HG02759 (cell line): ENCODE measurements at regions not wholly inside any gene's neighbourhood (a gene's known extent, or its start where the extent isn't known, plus 50 kb on each side); places are given as distances from the start of the nearest gene placed in this dataset.

Experiments used
- ATAC-seq: cut with Tn5 transposase; IDR thresholded peaks from one replicate; pipeline ENCODE4 v1.9.1; 2021; ENCODE audit warnings: mild to moderate bottlenecking, moderate library complexity; ENCODE audit not compliant: unreplicated experiment

DNA sequence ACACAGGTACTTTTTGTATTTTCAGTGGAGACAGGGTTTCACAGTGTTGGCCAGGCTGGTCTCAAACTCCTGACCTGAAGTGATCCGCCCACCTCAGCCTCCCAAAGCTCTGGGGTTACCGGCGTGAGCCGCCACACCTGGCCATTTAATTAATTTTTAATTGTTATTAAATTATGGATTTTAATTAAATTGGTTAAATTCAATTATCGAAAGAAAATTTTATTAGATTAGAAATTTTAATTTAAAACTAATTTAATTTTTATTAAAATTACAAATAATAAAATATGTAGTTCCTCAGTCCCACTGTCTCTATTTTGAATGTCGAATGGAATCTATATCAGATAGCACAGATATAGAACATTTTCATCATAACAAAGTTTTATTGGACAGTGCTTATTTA is 416.5 kb downstream of the GABRG2 start:
- no peak for ATAC-seq

DNA sequence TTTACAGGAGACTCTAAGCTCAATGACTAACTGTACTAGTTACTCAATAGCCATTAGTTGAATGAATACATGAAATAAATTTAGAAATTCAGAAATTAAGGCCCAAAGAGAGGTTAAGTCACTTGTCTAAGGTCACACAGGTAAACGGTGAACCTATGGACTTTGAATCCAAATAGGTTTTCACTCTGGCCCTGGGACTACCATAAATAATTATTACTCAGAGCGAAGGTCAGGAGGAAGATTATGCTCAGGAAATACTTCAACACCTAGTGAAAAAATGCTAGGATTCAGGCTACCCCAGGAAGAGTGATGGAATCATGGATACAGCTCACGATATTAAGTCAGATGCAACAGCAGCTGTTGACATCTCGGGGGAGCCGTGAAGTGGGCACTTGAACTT is 417.4 kb downstream of the GABRG2 start:
- no peak for ATAC-seq

GRCh38 chr5:162485666-162486292 is 418.2 kb downstream of the GABRG2 start:
- no peak for ATAC-seq

DNA sequence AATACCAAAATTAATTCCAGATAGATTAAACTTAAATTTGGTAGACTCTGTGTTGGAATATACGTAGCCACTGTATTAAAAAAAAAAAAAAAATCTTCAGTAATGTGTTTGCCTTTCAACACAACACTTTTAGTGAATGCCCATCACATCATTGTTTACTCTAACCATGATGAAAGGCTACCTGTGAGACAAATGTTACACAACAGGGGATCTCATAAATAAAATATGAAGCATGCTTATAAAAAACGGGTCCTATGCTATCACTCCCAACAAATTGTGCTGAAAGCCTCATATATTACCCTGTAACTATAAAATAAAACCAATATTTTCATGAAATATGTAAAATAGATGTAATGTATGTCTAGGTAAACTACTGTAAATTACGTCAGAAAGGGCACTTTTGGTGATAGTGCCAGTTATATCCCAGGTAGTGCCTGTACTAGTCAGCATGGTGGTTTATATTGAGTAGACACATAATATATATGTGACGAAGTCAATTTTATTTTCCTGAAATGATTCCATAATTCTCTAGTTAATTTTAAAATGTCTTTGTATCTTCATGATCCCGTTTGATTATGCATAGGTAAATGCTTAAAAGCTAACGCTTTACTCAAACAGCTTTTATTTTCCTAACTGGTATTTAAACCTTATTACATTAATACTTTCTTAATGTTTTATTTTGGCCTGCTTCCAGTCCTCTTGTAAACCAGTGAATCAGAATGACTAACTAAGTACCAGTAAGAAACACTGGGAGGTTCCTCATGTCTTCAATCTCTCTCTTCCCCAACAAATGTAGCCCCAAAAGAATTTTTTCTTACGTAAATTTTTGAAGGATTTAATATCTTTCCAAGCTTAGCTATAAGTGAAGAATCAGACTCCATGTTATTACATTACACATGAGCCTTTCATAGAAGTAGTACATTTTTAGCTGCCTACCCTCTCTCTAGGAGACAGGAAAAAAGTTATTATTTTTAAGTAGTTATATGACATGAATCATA is 420.3 kb downstream of the GABRG2 start:
- no peak for ATAC-seq

GRCh38 chr5:162496100-162496808 is 428.7 kb downstream of the GABRG2 start:
- ATAC-seq = no peak

DNA sequence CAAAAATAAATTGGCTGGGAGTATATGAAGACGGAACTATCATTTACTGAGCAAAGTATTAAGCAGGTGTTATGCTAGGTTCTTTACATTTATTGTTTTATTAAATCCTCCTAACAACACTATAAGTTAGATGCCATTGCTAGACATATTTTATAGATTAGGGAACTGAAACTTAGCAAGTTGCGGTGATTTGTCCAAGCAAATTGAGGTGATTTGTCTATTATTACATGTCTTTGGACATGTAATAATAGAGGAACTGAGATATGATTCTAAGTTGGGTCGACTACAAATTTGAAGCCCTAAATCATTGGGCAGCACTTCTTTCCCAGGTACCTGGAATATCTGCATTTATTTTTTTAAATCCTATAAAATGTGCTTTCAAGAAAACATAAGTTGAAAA is 429.9 kb downstream of the GABRG2 start:
- no peak for ATAC-seq

- ATAC-seq = no peak
These were observed 435.2 kb downstream of the GABRG2 start for GRCh38 chr5:162502780-162503179.

DNA sequence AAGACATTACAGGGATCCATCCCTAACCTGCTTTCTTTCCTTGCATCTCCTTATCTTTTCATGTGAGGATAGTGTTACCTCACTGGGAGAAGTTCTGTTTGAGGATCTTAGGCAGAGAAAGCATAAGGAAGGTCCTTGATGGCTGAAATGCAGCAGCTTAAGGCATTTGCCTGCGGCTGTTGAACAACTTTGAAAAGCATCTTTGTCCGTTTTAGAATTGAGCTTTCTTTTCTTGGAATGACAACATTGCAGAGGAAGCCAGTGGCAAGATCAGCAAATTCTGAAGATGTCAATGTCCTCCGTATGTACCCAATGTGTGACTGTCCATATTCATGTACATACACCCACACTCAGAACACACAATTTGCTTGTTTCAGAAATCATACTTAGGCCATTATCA is 436.2 kb downstream of the GABRG2 start:
- no peak for ATAC-seq

GRCh38 chr5:162512935-162513565 is 445.5 kb downstream of the GABRG2 start:
- ATAC-seq = no peak

DNA sequence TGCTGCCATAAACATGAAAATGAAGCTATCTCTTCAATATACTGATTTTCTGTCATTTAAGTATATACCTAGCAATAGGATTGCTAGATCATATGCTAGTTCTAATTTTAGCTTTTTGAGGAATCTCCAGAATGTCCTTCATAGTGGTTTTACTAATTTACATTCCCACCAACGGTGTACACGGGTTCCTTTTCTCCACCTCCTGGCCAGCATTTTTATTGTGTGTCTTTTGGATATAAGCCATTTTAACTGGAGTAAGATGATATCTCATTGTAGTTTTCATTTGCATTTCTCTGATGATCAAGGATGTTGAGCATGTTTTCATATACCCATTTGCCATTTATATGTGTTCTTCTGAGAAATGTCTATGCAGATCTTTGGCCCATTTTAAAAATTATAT is 446.5 kb downstream of the GABRG2 start:
- ATAC-seq = no peak

DNA sequence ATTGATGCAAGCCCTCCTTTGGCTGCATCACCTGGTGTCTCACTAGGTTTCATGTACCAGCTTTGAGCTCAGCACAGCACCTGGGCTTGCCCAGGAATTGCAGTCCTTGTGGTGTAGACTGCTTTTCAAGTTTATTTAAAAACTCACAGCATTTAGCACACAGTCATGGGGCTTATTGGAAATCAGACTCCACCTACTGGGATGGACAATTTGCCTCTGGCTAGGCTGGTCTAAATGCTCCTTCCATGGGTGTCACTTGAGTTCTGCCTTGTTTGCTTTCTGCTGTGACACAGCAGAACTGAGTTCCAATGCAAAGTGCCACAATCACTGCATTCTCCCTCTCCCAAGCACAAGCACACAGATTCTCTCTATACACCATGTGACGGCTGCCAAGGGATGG is 453.3 kb downstream of the GABRG2 start:
- ATAC-seq = no peak

GRCh38 chr5:162529209-162529608 is 461.6 kb downstream of the GABRG2 start:
- no peak for ATAC-seq

DNA sequence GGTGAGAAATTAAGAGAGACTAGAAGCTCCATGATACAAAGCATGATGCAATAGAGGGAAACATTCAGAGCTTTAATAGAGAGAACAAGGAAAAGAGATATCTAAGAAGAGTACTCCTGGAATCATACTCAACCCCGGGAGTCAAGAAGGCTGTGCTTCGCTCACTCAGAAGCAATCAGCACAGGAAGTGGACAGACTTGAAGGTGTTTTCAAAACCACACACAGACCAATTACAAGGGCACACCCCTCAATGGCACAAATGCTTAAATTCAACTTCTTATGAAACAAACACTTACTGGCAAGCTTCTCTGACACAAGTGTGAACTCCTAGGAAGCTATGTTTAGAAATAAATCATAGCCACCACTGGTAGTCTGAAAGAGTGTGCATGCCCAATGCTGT is 462.3 kb downstream of the GABRG2 start:
- ATAC-seq = no peak

- ATAC-seq = no peak
These were observed 475.9 kb downstream of the GABRG2 start for GRCh38 chr5:162543437-162543836.

DNA sequence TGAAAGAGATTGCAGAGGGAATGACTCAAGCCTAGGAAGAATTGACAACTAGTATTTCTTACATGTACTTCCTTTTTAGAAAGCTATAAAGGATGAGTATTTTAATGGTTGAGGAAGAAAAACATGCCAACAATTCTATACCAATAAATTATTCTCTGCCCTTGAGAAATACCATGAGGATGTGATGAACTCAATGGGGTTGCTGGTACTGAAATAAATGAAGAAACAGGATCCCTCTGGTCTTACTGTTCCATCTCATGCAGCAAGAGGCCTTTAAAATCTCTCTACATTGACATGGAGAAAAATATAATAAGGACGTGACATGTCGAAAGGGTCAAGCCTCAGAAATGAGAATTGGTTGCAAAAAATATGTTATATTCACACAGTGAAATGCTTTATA is 477.3 kb downstream of the GABRG2 start:
- no peak for ATAC-seq

DNA sequence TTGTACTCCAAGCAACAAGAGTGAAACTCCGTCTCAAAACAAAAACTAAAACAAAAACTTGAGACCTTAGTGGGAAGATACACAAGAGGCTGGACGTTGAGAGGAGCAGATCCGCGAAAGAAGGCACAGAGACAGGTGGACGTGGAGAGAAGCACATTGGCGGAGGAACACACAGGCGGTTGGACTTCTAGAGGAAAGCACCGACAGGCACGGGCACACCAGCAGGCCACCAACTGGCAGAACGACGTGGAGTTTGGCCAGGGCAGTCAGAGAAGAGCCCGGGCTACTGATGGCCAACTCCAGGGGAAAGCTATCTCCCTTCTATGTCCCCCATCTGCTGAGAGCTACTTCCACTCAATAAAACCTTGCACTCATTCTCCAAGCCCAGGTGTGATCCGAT is 482.7 kb downstream of the GABRG2 start:
- ATAC-seq = no peak

DNA sequence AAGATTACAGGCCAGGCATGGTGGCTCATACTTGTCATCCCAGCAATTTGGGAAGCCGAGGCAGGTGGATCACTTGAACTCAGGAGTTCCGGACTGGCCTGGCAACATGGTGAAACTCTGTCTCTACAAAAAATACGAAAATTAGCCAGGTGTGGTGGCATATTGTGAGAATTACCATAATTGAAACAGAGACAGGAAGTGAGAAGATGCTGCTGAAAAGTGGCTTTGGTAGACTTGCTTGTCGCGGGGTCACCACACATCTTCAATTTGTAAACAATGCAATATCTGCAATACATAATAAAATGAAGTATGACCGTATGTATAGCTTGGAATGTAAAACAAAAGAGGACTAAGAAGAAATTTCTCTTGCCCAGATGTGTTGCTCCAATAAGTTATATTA is 490.5 kb downstream of the GABRG2 start:
- no peak for ATAC-seq

- no peak for ATAC-seq
These were observed 500.1 kb downstream of the GABRG2 start for GRCh38 chr5:162567644-162568043.

DNA sequence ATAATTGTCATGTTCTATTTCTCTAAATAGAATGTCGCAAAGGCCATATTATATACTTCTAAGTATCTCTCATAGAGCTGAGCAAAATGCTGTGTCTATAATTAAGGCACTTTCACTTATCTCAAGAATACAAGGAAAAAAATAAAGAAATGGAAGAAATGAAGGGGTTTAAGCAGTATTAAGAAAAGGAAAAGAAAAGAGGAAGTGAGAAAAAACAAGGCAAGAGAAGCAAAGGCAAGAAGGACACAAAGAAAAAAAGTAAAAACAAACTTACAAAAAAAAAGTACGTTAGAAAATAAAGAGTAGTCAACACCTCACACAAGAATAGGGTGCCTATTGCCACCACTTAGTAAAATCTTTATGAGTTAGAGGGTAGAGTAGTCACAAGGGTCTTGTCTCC is 506.2 kb downstream of the GABRG2 start:
- ATAC-seq = no peak

DNA sequence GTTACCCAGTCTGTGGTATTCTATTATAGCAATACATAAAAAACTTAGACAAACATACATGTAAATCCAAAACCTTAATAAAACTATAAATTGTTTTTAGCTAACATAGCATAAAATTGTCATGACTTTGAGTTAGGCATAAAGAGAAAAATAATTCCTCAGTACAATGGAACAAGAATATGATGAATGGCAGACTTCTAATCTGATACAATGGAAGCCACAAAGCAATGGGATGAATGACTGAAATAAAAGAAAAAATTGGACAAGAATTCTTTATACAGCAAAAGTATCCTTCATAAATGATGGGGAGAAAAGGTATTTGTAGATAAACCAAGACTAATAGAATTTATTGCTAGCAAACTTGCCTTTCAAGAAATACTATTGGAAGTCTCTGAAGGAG is 524.2 kb downstream of the GABRG2 start:
- ATAC-seq = no peak

DNA sequence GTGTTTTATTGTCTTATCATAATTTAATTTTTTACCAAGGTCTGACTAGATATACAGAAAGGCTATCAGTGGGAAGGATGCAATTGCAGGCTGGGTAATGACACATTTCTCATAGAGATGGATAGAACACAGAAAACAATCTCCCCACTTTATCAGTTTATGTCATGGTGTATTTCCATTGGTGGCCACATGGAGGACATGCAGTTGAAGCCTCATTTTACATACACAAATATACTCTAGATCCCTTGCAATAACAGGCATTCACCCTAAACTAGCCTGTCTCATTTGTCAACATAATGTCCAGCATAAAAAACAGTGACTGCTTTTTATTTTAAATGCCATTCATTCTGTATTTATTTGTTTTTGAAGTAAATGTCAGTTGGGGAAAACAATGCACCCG is 526.3 kb downstream of the GABRG2 start:
- ATAC-seq = no peak
